H9 (cell line): ENCODE measurements at regions not wholly inside any gene's neighbourhood (a gene's known extent, or its start where the extent isn't known, plus 50 kb on each side); places are given as distances from the start of the nearest gene placed in this dataset.

ENCODE experiments used
- DNase-seq: peaks from one replicate; pipeline ENCODE4 v3.0.0-alpha.2; 2017
- H2AFZ ChIP-seq: one replicate; pipeline ENCODE4 v1.6.1; 2013; ENCODE audit warnings: mild to moderate bottlenecking, low read length, control low read depth, moderate library complexity
- H2AK5ac ChIP-seq: 2 replicates; pipeline ENCODE4 v1.6.1; 2013; ENCODE audit warnings: low read length, control low read depth, mixed read lengths; ENCODE audit not compliant: insufficient read length
- H2BK120ac ChIP-seq: one replicate; pipeline ENCODE4 v1.6.1; 2013; ENCODE audit warnings: low read depth, mild to moderate bottlenecking, low read length, control low read depth, inconsistent platforms; ENCODE audit not compliant: poor library complexity, severe bottlenecking
- H2BK12ac ChIP-seq: 2 replicates; pipeline ENCODE4 v1.6.1; 2013; ENCODE audit warnings: low read length, control low read depth, mixed read lengths, low read depth; ENCODE audit not compliant: insufficient read length
- H2BK15ac ChIP-seq: 2 replicates; pipeline ENCODE4 v1.6.1; 2013; ENCODE audit warnings: low read depth, low read length, control low read depth
- H2BK20ac ChIP-seq: one replicate; pipeline ENCODE4 v1.6.1; 2013; ENCODE audit warnings: low read depth, mild to moderate bottlenecking, low read length, control low read depth, inconsistent platforms; ENCODE audit not compliant: poor library complexity, severe bottlenecking
- H2BK5ac ChIP-seq: 2 replicates; pipeline ENCODE4 v1.6.1; 2013; ENCODE audit warnings: low read length, control low read depth, mixed read lengths; ENCODE audit not compliant: insufficient read length
- H3K14ac ChIP-seq: 2 replicates; pipeline ENCODE4 v1.6.1; 2013; ENCODE audit warnings: low read length, control low read depth; ENCODE audit not compliant: insufficient read depth
- H3K18ac ChIP-seq: 2 replicates; pipeline ENCODE4 v1.6.1; 2013; ENCODE audit warnings: low read depth, mild to moderate bottlenecking, mixed read lengths, low read length, control low read depth; ENCODE audit not compliant: insufficient read length
- H3K23ac ChIP-seq: 2 replicates; pipeline ENCODE4 v1.6.1; 2013; ENCODE audit warnings: low read length, control low read depth, mixed read lengths, low read depth; ENCODE audit not compliant: insufficient read length
- H3K23me2 ChIP-seq: 2 replicates; pipeline ENCODE4 v1.6.1; 2013; ENCODE audit warnings: low read depth, mild to moderate bottlenecking, mixed read lengths, low read length, control low read depth; ENCODE audit not compliant: insufficient read length, poor library complexity, severe bottlenecking
- H3K27ac ChIP-seq: 2 replicates; pipeline ENCODE4 v1.5.1; 2013; ENCODE audit warnings: low read length, control low read depth, mixed read lengths, low read depth; ENCODE audit not compliant: insufficient read length
- H3K27me3 ChIP-seq: 2 replicates; pipeline ENCODE4 v1.6.1; 2013; ENCODE audit warnings: low read length, control low read depth, inconsistent platforms; ENCODE audit not compliant: insufficient read depth
- H3K4ac ChIP-seq: 2 replicates; pipeline ENCODE4 v1.6.1; 2013; ENCODE audit warnings: low read depth, mild to moderate bottlenecking, control low read depth, inconsistent platforms, low read length, moderate library complexity
- H3K4me1 ChIP-seq: 2 replicates; pipeline ENCODE4 v1.6.1; 2013; ENCODE audit warnings: low read length, control low read depth, inconsistent platforms; ENCODE audit not compliant: insufficient read depth
- H3K4me2 ChIP-seq: 2 replicates; pipeline ENCODE4 v1.6.1; 2013; ENCODE audit warnings: low read length, control low read depth, mixed read lengths; ENCODE audit not compliant: insufficient read length, insufficient read depth
- H3K56ac ChIP-seq: 2 replicates; pipeline ENCODE4 v1.6.1; 2013; ENCODE audit warnings: low read depth, mild to moderate bottlenecking, mixed read lengths, low read length, control low read depth; ENCODE audit not compliant: insufficient read length
- H3K79me1 ChIP-seq: 2 replicates; pipeline ENCODE4 v1.6.1; 2013; ENCODE audit warnings: low read depth, mild to moderate bottlenecking, moderate library complexity, low read length, control low read depth, inconsistent platforms; ENCODE audit not compliant: insufficient read depth, poor library complexity, severe bottlenecking
- H3K79me2 ChIP-seq: 2 replicates; pipeline ENCODE4 v1.6.1; 2013; ENCODE audit warnings: low read length, control low read depth, inconsistent platforms; ENCODE audit not compliant: insufficient read depth
- H3K9ac ChIP-seq: 2 replicates; pipeline ENCODE4 v1.6.1; 2013; ENCODE audit warnings: low read length, control low read depth, mixed read lengths; ENCODE audit not compliant: insufficient read length; ENCODE audit errors: extremely low read depth
- H3K9me3 ChIP-seq: one replicate; pipeline ENCODE4 v1.6.1; 2013; ENCODE audit warnings: low read depth, low read length, inconsistent platforms; ENCODE audit not compliant: control insufficient read depth
- H3T11ph ChIP-seq: one replicate; pipeline ENCODE4 v1.6.1; 2013; ENCODE audit warnings: mild to moderate bottlenecking, low read length, control low read depth, inconsistent platforms
- H4K20me1 ChIP-seq: one replicate; pipeline ENCODE4 v1.6.1; 2013; ENCODE audit not compliant: control insufficient read depth, insufficient read length, insufficient read depth
- H4K5ac ChIP-seq: 2 replicates; pipeline ENCODE4 v1.6.1; 2013; ENCODE audit warnings: low read depth, mild to moderate bottlenecking, mixed read lengths, low read length, control low read depth; ENCODE audit not compliant: insufficient read length
- H4K8ac ChIP-seq: replicated peaks from 2 replicates; pipeline ENCODE4 v1.6.1; 2013; ENCODE audit warnings: low read length, control low read depth, mixed read lengths, low read depth; ENCODE audit not compliant: insufficient read length
- H4K91ac ChIP-seq: 2 replicates; pipeline ENCODE4 v1.6.1; 2013; ENCODE audit warnings: low read depth, mild to moderate bottlenecking, moderate library complexity, mixed read lengths, low read length, control low read depth; ENCODE audit not compliant: insufficient read length
- H3K27ac Mint-ChIP-seq, 3 experiments: 2 replicates in 2 of 3; 3 replicates in 1 of 3; pipeline ENCODE4 v1.8.0; 2020 to 2021; ENCODE audit warnings: mixed read lengths in 3 of 3, mild to moderate bottlenecking in 1 of 3, moderate library complexity in 1 of 3
- H3K27me3 Mint-ChIP-seq: 2 replicates; pipeline ENCODE4 v1.8.0; 2021; ENCODE audit warnings: low read depth, mild to moderate bottlenecking, moderate library complexity, mixed read lengths
- H3K36me3 Mint-ChIP-seq, 3 experiments: 2 replicates in 2 of 3; 3 replicates in 1 of 3; pipeline ENCODE4 v1.8.0; 2020 to 2021; ENCODE audit warnings: low read depth in 3 of 3, mixed read lengths in 3 of 3; ENCODE audit not compliant: insufficient read depth in 1 of 3
- H3K4me1 Mint-ChIP-seq, 2 experiments: 2 replicates each; pipeline ENCODE4 v1.8.0; 2020; ENCODE audit warnings: mixed read lengths in 2 of 2
- H3K4me3 Mint-ChIP-seq, 2 experiments: 2 replicates in 1 of 2; 3 replicates in 1 of 2; pipeline ENCODE4 v1.8.0; 2020 to 2021; ENCODE audit warnings: mild to moderate bottlenecking in 2 of 2, mixed read lengths in 2 of 2, moderate library complexity in 1 of 2
- H3K9me3 Mint-ChIP-seq, 2 experiments: 2 replicates in 1 of 2; 3 replicates in 1 of 2; pipeline ENCODE4 v1.8.0; 2020; ENCODE audit warnings: mild to moderate bottlenecking in 2 of 2, mixed read lengths in 2 of 2, moderate library complexity in 1 of 2
- CTCF ChIP-seq: fragments of 200-600 bp; sonication (generic); conservative IDR thresholded peaks from 3 replicates; pipeline ENCODE4 v1.8.0; 2021; ENCODE audit warnings: antibody characterized with exemption, mild to moderate bottlenecking
- WGBS: extraction: QIAGEN DNeasy Blood & Tissue Kit; methylation state at CpG from one replicate; pipeline ENCODE4 v1.1.7; 2013; ENCODE audit warnings: missing lambda C conversion rate, low lambda C conversion rate, mixed read lengths; ENCODE audit not compliant: insufficient read length; ENCODE audit errors: extremely low coverage; 5-methylcytosine and 5-hydroxymethylcytosine counted together

GRCh38 chr13:54317722-54318121 lies 1289.1 kb downstream of the OLFM4 start:
- H4K91ac ChIP-seq = no peak overlapping the region
- H3T11ph ChIP-seq = no peak overlapping the region
- TF ChIP-seq CTCF = no peak
- no peak overlapping the region for H2BK15ac ChIP-seq
- no peak overlapping the region for H4K8ac ChIP-seq
- no peak overlapping the region for H3K18ac ChIP-seq
- H2BK120ac ChIP-seq = no peak overlapping the region
- no CpG with 5 or more reads among the region's 8 CpGs for WGBS
- no peak overlapping the region for H4K5ac ChIP-seq
- no peaks in the 10 kb centered on the region for H4K20me1 ChIP-seq
- no peak overlapping the region for H3K9ac ChIP-seq
- H3K79me1 ChIP-seq = no peaks in the 10 kb centered on the region
- no peaks in the 10 kb centered on the region for H3K9me3 ChIP-seq
- Mint-ChIP-seq H3K36me3 (peaks cover 20 to 53% (median 24%) of the 10 kb centered on the region in 3 experiments), H3K27me3 (no peaks in the 10 kb centered on the region), H3K9me3 (peaks cover 18 to 26% of the 10 kb centered on the region in 2 experiments), H3K4me1 (peaks cover 0 to 2% of the 10 kb centered on the region in 2 experiments; a peak in 2 of 4 replicates), H3K27ac (no peak overlapping the region), H3K4me3 (no peak overlapping the region)
- H2AFZ ChIP-seq = no peak overlapping the region
- no peak overlapping the region for H3K56ac ChIP-seq
- no peak overlapping the region for H3K4ac ChIP-seq
- no peak overlapping the region for H2BK20ac ChIP-seq
- H3K14ac ChIP-seq = no peak overlapping the region
- no peaks in the 10 kb centered on the region for H3K23me2 ChIP-seq
- no peaks in the 10 kb centered on the region for H3K27me3 ChIP-seq
- no peak overlapping the region for H2BK5ac ChIP-seq
- no peak for DNase-seq
- no peak overlapping the region for H3K27ac ChIP-seq
- H3K4me1 ChIP-seq = no peaks in the 10 kb centered on the region
- H3K4me2 ChIP-seq = no peak overlapping the region
- H2AK5ac ChIP-seq = no peak overlapping the region
- no peak overlapping the region for H3K23ac ChIP-seq
- H2BK12ac ChIP-seq = no peak overlapping the region
- H3K79me2 ChIP-seq = no peaks in the 10 kb centered on the region
